ENCODE measurements at regions not wholly inside any gene's neighbourhood (a gene's known extent, or its start where the extent isn't known, plus 50 kb on each side); places are given as distances from the start of the nearest gene placed in this dataset.
"Not testable (repeated sequence)": the region's sequence is repeated elsewhere in the genome, so short reads cannot be mapped to it uniquely, and the experiment has no call there.

- no peak for DNase-seq (ENCODE audit: low read depth in 1 of 2, low spot score in 1 of 2)
Measured at GRCh38 chr11:15300341-15300740, 185.6 kb downstream of the INSC start.

- DNase-seq (ENCODE audit: low read depth in 1 of 2, low spot score in 1 of 2): no peak
Measured at GRCh38 chr11:15307619-15308024, 192.9 kb downstream of the INSC start.

GRCh38 chr11:15308840-15309239 is 194.1 kb downstream of the INSC start:
- no peak for DNase-seq (ENCODE audit: low read depth in 1 of 2, low spot score in 1 of 2)

GRCh38 chr11:15309296-15309695 is 194.6 kb downstream of the INSC start:
- DNase-seq (ENCODE audit: low read depth in 1 of 2, low spot score in 1 of 2): no peak

- no peak for DNase-seq (ENCODE audit: low read depth in 1 of 2, low spot score in 1 of 2)
Measured at GRCh38 chr11:15313862-15314261, 199.1 kb downstream of the INSC start.

- DNase-seq (ENCODE audit: low read depth in 1 of 2, low spot score in 1 of 2): no peak
Measured at GRCh38 chr11:15318814-15319213, 204.1 kb downstream of the INSC start.

- no peak for DNase-seq (ENCODE audit: low read depth in 1 of 2, low spot score in 1 of 2)
Measured at GRCh38 chr11:15326520-15326919, 211.8 kb downstream of the INSC start.

GRCh38 chr11:15327786-15328231 is 213.1 kb downstream of the INSC start:
- no peak for DNase-seq (ENCODE audit: low read depth in 1 of 2, low spot score in 1 of 2)

GRCh38 chr11:15333407-15333806 is 218.7 kb downstream of the INSC start:
- DNase-seq (ENCODE audit: low read depth in 1 of 2, low spot score in 1 of 2): no peak

GRCh38 chr11:15334766-15335165 is 220.0 kb downstream of the INSC start:
- DNase-seq (ENCODE audit: low read depth in 1 of 2, low spot score in 1 of 2): no peak

GRCh38 chr11:15336021-15336420 is 221.3 kb downstream of the INSC start:
- no peak for DNase-seq (ENCODE audit: low read depth in 1 of 2, low spot score in 1 of 2)

- DNase-seq (ENCODE audit: low read depth in 1 of 2, low spot score in 1 of 2): no peak
Measured at GRCh38 chr11:15339302-15339701, 224.6 kb downstream of the INSC start.

GRCh38 chr11:15341587-15341986 is 226.9 kb downstream of the INSC start:
- DNase-seq (ENCODE audit: low read depth in 1 of 2, low spot score in 1 of 2): no peak

- DNase-seq (ENCODE audit: low read depth in 1 of 2, low spot score in 1 of 2): no peak
Measured at GRCh38 chr11:15342163-15342562, 227.4 kb downstream of the INSC start.

GRCh38 chr11:15346907-15347306 is 232.2 kb downstream of the INSC start:
- no peak for DNase-seq (ENCODE audit: low read depth in 1 of 2, low spot score in 1 of 2)

GRCh38 chr11:15347969-15348734 is 233.4 kb downstream of the INSC start:
- no peak for DNase-seq (ENCODE audit: low read depth in 1 of 2, low spot score in 1 of 2)

GRCh38 chr11:15349413-15349812 is 234.7 kb downstream of the INSC start:
- no peak for DNase-seq (ENCODE audit: low read depth in 1 of 2, low spot score in 1 of 2)

- no peak for DNase-seq (ENCODE audit: low read depth in 1 of 2, low spot score in 1 of 2)
Measured at GRCh38 chr11:15361316-15361715, 246.6 kb downstream of the INSC start.

- DNase-seq (ENCODE audit: low read depth in 1 of 2, low spot score in 1 of 2): not testable (repeated sequence)
Measured at GRCh38 chr11:15365286-15365685, 250.6 kb downstream of the INSC start.

- DNase-seq (ENCODE audit: low read depth in 1 of 2, low spot score in 1 of 2): no peak
Measured at GRCh38 chr11:15367695-15368094, 253.0 kb downstream of the INSC start.

- no peak for DNase-seq (ENCODE audit: low read depth in 1 of 2, low spot score in 1 of 2)
Measured at GRCh38 chr11:15370495-15371147, 255.9 kb downstream of the INSC start.

- DNase-seq (ENCODE audit: low read depth in 1 of 2, low spot score in 1 of 2): no peak
Measured at GRCh38 chr11:15371533-15371932, 256.8 kb downstream of the INSC start.

GRCh38 chr11:15374418-15374817 is 259.7 kb downstream of the INSC start:
- DNase-seq (ENCODE audit: low read depth in 1 of 2, low spot score in 1 of 2): no peak

Data from stimulated activated CD4-positive, alpha-beta T cell treated with anti-CD3 and anti-CD28 coated beads, Interleukin-15, amount 100 ng/mL, for 1 hour (primary cell).